Type B pancreatic cell (in vitro differentiated cells): ENCODE measurements at regions not wholly inside any gene's neighbourhood (a gene's known extent, or its start where the extent isn't known, plus 50 kb on each side); places are given as distances from the start of the nearest gene placed in this dataset.

Source experiments
- DNase-seq: peaks from one replicate; pipeline ENCODE4 v3.0.0; 2021; ENCODE audit warnings: mixed read lengths; ENCODE audit not compliant: unreplicated experiment; ENCODE audit errors: extremely low spot score
- H3K27ac Mint-ChIP-seq: 2 replicates; pipeline ENCODE4 v1.8.0; 2021; ENCODE audit warnings: mild to moderate bottlenecking, mixed read lengths
- H3K27me3 Mint-ChIP-seq: 2 replicates; pipeline ENCODE4 v1.8.0; 2021; ENCODE audit warnings: mixed read lengths
- H3K36me3 Mint-ChIP-seq: 2 replicates; pipeline ENCODE4 v1.8.0; 2021; ENCODE audit warnings: mixed read lengths
- H3K4me1 Mint-ChIP-seq: one replicate; pipeline ENCODE4 v1.8.0; 2021; ENCODE audit warnings: mixed read lengths; ENCODE audit not compliant: unreplicated experiment
- H3K4me3 Mint-ChIP-seq: 2 replicates; pipeline ENCODE4 v1.8.0; 2021; ENCODE audit warnings: mild to moderate bottlenecking, mixed read lengths
- H3K9me3 Mint-ChIP-seq: 2 replicates; pipeline ENCODE4 v1.8.0; 2021; ENCODE audit warnings: mixed read lengths
- TF ChIP-seq, protein P1 (sequence below): fragments of 200-600 bp; sonication (generic); conservative IDR thresholded peaks from 2 replicates; pipeline ENCODE4 v1.5.0; 2021; ENCODE audit warnings: antibody characterized with exemption, mild to moderate bottlenecking

DNA sequence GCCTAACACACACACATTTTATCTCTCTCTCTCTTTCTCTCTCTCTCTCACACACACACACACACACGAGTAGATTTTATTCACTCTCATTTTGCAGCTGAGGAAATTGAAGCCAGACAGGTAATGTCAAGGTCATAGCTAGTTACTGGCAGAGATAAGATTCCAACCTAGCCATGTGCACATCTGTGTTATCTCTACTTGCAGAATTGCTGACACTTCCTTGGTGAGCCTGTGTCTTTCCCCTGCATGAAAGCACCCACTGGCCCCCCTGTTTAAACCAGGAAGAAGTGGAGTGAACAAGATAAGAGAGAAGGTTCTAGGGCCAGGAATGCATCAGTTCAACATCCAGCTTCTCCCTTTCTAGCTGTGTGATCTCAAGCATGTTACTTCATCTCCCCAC, 423.7 kb downstream of the TXNL1 start:
- peaks cover 3% of the 10 kb centered on the region for H3K27me3 Mint-ChIP-seq
- no peaks in the 10 kb centered on the region for H3K36me3 Mint-ChIP-seq
- H3K4me3 Mint-ChIP-seq = no peak overlapping the region
- TF ChIP-seq, protein P1, sequence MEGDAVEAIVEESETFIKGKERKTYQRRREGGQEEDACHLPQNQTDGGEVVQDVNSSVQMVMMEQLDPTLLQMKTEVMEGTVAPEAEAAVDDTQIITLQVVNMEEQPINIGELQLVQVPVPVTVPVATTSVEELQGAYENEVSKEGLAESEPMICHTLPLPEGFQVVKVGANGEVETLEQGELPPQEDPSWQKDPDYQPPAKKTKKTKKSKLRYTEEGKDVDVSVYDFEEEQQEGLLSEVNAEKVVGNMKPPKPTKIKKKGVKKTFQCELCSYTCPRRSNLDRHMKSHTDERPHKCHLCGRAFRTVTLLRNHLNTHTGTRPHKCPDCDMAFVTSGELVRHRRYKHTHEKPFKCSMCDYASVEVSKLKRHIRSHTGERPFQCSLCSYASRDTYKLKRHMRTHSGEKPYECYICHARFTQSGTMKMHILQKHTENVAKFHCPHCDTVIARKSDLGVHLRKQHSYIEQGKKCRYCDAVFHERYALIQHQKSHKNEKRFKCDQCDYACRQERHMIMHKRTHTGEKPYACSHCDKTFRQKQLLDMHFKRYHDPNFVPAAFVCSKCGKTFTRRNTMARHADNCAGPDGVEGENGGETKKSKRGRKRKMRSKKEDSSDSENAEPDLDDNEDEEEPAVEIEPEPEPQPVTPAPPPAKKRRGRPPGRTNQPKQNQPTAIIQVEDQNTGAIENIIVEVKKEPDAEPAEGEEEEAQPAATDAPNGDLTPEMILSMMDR = no peak
- H3K9me3 Mint-ChIP-seq = peaks cover 7% of the 10 kb centered on the region
- peaks cover 4% of the 10 kb centered on the region for H3K4me1 Mint-ChIP-seq
- no peak for DNase-seq
- no peak overlapping the region for H3K27ac Mint-ChIP-seq

DNA sequence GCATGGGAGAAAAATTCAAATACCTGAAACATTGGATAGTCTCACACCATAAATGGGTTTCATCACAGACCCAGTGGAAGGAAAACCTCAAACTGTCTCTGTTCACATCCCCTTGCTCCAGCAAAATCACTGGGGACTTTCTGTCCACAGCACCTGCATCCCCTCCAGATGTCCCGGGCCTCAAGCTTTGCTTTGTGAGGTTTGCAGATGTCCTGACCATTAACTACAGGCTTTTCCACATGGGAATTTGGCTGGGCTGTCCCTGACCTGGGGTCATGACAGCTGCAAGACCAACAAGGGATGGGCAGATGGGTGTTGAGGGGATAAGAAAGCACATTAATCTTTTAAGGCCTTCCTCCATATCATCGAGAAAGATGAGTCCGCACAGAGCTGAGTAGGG, 427.9 kb downstream of the TXNL1 start:
- no peak overlapping the region for H3K27ac Mint-ChIP-seq
- H3K4me1 Mint-ChIP-seq = peaks cover 4% of the 10 kb centered on the region
- H3K4me3 Mint-ChIP-seq = no peak overlapping the region
- H3K27me3 Mint-ChIP-seq = peaks cover 3% of the 10 kb centered on the region
- H3K36me3 Mint-ChIP-seq = no peaks in the 10 kb centered on the region
- H3K9me3 Mint-ChIP-seq = no peaks in the 10 kb centered on the region
- no peak for DNase-seq
- TF ChIP-seq, protein P1 = no peak

DNA sequence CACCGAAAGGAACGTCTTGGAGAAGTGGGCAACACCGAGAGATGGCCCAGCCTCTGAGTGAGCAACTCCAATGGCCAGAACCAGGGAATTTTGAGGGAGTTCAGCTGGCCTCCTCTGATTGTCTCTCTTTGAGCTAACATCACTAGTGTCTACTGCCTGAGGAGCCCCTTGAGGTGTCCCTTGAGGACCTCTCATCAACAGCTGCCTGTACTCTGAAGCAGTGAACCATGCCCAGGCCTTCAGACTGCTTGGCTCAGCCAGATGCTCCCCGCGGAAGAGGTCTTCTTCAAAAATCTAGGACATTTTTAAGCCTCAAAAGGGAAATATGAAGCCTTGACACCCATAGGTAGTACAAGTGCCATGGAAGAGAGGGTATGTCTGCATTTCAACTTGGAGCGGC, 430.4 kb downstream of the TXNL1 start:
- Mint-ChIP-seq H3K36me3 (no peaks in the 10 kb centered on the region), H3K9me3 (no peaks in the 10 kb centered on the region), H3K27ac (no peak overlapping the region), H3K4me1 (no peaks in the 10 kb centered on the region), H3K4me3 (no peak overlapping the region), H3K27me3 (no peaks in the 10 kb centered on the region)
- DNase-seq = no peak
- TF ChIP-seq, protein P1 = no peak

DNA sequence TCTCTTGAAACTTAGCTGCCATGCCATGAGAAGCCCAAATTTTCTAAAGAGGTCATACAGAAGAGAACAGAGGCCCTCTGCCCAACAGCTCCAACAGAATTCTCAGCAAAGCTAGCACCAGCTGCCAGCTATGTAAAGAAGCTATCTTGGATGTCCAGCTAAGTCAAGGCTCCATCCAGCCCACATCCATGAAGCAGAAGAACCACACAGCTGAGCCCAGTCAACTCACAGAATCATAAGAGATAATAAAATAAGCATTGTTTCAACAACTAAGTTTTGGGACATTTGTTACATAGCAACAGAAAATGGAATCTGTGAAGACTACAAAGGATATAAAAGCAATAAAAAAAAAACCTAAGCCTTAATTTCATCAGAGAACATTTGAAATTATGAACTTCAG, 434.3 kb downstream of the TXNL1 start:
- H3K27me3 Mint-ChIP-seq = no peaks in the 10 kb centered on the region
- no peaks in the 10 kb centered on the region for H3K9me3 Mint-ChIP-seq
- H3K27ac Mint-ChIP-seq = no peak overlapping the region
- no peak overlapping the region for H3K4me3 Mint-ChIP-seq
- TF ChIP-seq, protein P1 = no peak
- no peak for DNase-seq
- no peaks in the 10 kb centered on the region for H3K36me3 Mint-ChIP-seq
- peaks cover 6% of the 10 kb centered on the region for H3K4me1 Mint-ChIP-seq

DNA sequence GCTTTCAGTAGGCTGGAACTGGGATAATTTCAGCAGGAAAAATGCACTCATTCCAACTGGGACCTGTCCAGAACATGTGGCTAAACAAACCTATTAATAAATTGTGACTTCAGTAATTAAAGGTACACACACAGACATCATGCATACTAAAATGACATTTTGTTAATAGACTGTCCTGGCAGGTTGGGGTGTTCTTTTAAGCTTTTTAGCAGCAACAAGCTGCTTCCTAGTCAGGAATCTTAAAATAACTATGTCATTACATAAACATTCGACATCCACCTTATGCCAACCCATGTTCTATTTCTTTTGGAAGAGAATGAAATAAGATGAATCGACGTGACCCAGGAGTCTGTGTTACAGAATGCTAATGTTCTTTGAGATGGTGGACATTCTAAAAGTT, 435.7 kb downstream of the TXNL1 start:
- H3K27me3 Mint-ChIP-seq = no peaks in the 10 kb centered on the region
- H3K9me3 Mint-ChIP-seq = no peaks in the 10 kb centered on the region
- no peak overlapping the region for H3K4me3 Mint-ChIP-seq
- no peak overlapping the region for H3K27ac Mint-ChIP-seq
- TF ChIP-seq, protein P1 = no peak
- no peak for DNase-seq
- no peaks in the 10 kb centered on the region for H3K36me3 Mint-ChIP-seq
- H3K4me1 Mint-ChIP-seq = peaks cover 6% of the 10 kb centered on the region

DNA sequence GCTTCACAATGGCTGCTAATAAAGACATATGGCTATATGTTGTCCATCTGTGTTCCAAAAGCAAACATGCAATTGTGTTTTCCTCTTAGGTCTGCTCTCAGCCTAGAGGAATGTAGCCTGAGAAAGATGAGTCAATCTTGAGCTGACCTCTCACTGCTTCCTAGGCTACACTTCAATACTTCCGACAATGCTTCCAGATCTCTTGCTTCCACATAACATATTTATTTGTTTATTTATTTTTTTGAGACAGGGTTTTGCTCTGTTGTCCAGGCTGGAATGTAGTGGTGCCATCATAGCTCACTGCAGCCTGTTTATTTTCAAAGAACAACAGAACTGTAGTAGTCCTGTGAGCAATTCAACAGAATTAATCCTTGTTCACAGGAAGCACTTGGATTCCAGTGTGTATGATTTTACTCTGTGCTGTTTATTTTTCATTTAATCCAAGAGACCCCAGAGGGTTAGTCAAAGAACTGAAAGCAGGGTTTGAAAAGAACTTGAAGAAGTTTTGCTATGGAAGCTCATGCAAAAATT, 437.9 kb downstream of the TXNL1 start:
- H3K4me1 Mint-ChIP-seq = peaks cover 6% of the 10 kb centered on the region
- no peak overlapping the region for H3K27ac Mint-ChIP-seq
- no peak for DNase-seq

More for the DNA sequence above, 437.9 kb downstream of the TXNL1 start:
- Mint-ChIP-seq H3K9me3 (no peaks in the 10 kb centered on the region), H3K4me3 (no peak overlapping the region), H3K27me3 (no peaks in the 10 kb centered on the region), H3K36me3 (no peaks in the 10 kb centered on the region)
- TF ChIP-seq, protein P1 = no peak
